K562 (cell line): ENCODE measurements at regions not wholly inside any gene's neighbourhood (a gene's known extent, or its start where the extent isn't known, plus 50 kb on each side); places are given as distances from the start of the nearest gene placed in this dataset.

Experiments used
- ATAC-seq: fragments of 200-7000 bp; cut with Tn5 transposase; 3 replicates; pipeline ENCODE4 v1.9.1; 2020; ENCODE audit warnings: moderate library complexity
- BruUV-seq: library from RNA; stranded (reverse); fragments of 400-500 nt; replicated peaks from 2 replicates; lab custom pipeline; 2021; lab: Mats Ljungman, UMichigan
- CTCF ChIA-PET: fragments of 300-600 bp; formaldehyde crosslinking; extraction: SDS; loops from one replicate; lab custom pipeline; 2021; ENCODE audit warnings: low intra/inter-chr PET ratio; lab: Yijun Ruan, JAX
- POLR2A ChIA-PET: fragments of 300-600, 350-650 bp; sonication (Branson Sonifier 250); formaldehyde crosslinking; extraction: SDS; loops from one replicate; lab custom pipeline; 2021; ENCODE audit warnings: antibody characterized with exemption, inconsistent platforms; lab: Yijun Ruan, JAX
- DNase-seq, 4 experiments: peaks; one replicate each; pipeline versions ENCODE4 v3.0.0 to v3.0.0-alpha.2; 2011 to 2018; ENCODE audit warnings: low spot score in 3 of 4, mixed read lengths in 3 of 4; ENCODE audit errors: extremely low read depth in 1 of 4
- FAIRE-seq: peaks from 2 replicates; lab custom pipeline; 2011; peaks lifted over from hg19 to GRCh38; lab: Jason Lieb, UNC
- H2AFZ ChIP-seq: 2 replicates; pipeline ENCODE4 v1.6.0; 2011; ENCODE audit warnings: low read depth, low read length, control low read depth, inconsistent platforms
- H3K27ac ChIP-seq: fragments of 200-600 bp; 3 replicates; pipeline ENCODE4 v1.8.0; 2011; ENCODE audit warnings: low read depth, mild to moderate bottlenecking, control low read depth, inconsistent platforms, low read length, moderate library complexity, mixed read lengths; ENCODE audit errors: extremely low read depth
- H3K27me3 ChIP-seq, 2 experiments: fragments of 300-600 bp in 1 of 2; 2 replicates in 1 of 2; 3 replicates in 1 of 2; pipeline versions ENCODE4 v1.6.0 to v1.8.0; 2011; ENCODE audit warnings: inconsistent platforms in 2 of 2, low read length in 2 of 2, mild to moderate bottlenecking in 1 of 2, mixed read lengths in 1 of 2, moderate library complexity in 1 of 2; ENCODE audit not compliant: control insufficient read depth in 2 of 2, insufficient read depth in 2 of 2
- H3K36me3 ChIP-seq: fragments of 300-600 bp; 3 replicates; pipeline ENCODE4 v1.8.0; 2011; ENCODE audit warnings: mild to moderate bottlenecking, low read length, inconsistent platforms; ENCODE audit not compliant: control insufficient read depth, insufficient read depth
- H3K4me1 ChIP-seq, 2 experiments: fragments of 200-600 bp in 1 of 2; replicated peaks in 1 of 2; 2 replicates in 1 of 2; 3 replicates in 1 of 2; pipeline versions ENCODE4 v1.5.1 to v1.8.0; 2011; ENCODE audit warnings: inconsistent platforms in 2 of 2, low read length in 2 of 2, mild to moderate bottlenecking in 1 of 2, mixed read lengths in 1 of 2, moderate library complexity in 1 of 2; ENCODE audit not compliant: control insufficient read depth in 2 of 2, insufficient read depth in 2 of 2
- H3K4me2 ChIP-seq: 2 replicates; pipeline ENCODE4 v1.6.1; 2011; ENCODE audit warnings: low read length, control low read depth, inconsistent platforms, mixed read lengths; ENCODE audit not compliant: insufficient read depth
- H3K4me3 ChIP-seq: fragments of 200-600 bp; sonication (generic), shearing (Covaris generic); 2 replicates; pipeline ENCODE4 v1.5.1; 2016; ENCODE audit warnings: control low read depth, inconsistent platforms
- H3K79me2 ChIP-seq: fragments of 200-600 bp; 3 replicates; pipeline ENCODE4 v1.8.0; 2011; ENCODE audit warnings: low read length, inconsistent platforms; ENCODE audit not compliant: control insufficient read depth, insufficient read depth
- H3K9ac ChIP-seq, 2 experiments: 2 replicates each; pipeline versions ENCODE4 v1.6.0 to v1.6.1; 2011; ENCODE audit warnings: low read depth in 2 of 2, low read length in 2 of 2, control low read depth in 1 of 2, inconsistent platforms in 1 of 2, mild to moderate bottlenecking in 1 of 2, mixed read lengths in 1 of 2; ENCODE audit not compliant: insufficient read depth in 1 of 2
- H3K9me1 ChIP-seq: one replicate; pipeline ENCODE4 v1.6.0; 2011; ENCODE audit warnings: inconsistent platforms, mild to moderate bottlenecking, low read length, moderate library complexity; ENCODE audit not compliant: control insufficient read depth, insufficient read depth
- H3K9me3 ChIP-seq: replicated peaks from 2 replicates; pipeline ENCODE4 v1.5.1; 2011; ENCODE audit warnings: low read depth, low read length, inconsistent platforms; ENCODE audit not compliant: control insufficient read depth, insufficient read depth
- H4K20me1 ChIP-seq: replicated peaks from 2 replicates; pipeline ENCODE4 v1.6.1; 2011; ENCODE audit warnings: low read length, inconsistent platforms, mixed read lengths; ENCODE audit not compliant: control insufficient read depth, insufficient read depth
- BDP1 ChIP-seq: IDR thresholded peaks from 3 replicates; pipeline ENCODE4 v1.6.1; 2011; ENCODE audit not compliant: insufficient read length, insufficient read depth
- E2F8 ChIP-seq: fragments of 450-650 bp; IDR thresholded peaks from 2 replicates; pipeline ENCODE4 v1.7.1; 2018; ENCODE audit warnings: mild to moderate bottlenecking, low read depth; ENCODE audit not compliant: partially characterized antibody
- EP300 ChIP-seq: IDR thresholded peaks from 2 replicates; pipeline ENCODE4 v1.6.1; 2012; ENCODE audit warnings: low read length, improper control_type of control experiment
- ILK ChIP-seq: fragments of 450-650 bp; IDR thresholded peaks from 2 replicates; pipeline ENCODE4 v1.6.1; 2016; ENCODE audit warnings: missing genetic modification characterization, low read depth, mild to moderate bottlenecking, missing compliant biosample characterization, moderate library complexity, borderline replicate concordance
- PURB ChIP-seq: sonication (generic); formaldehyde crosslinking; IDR thresholded peaks from 2 replicates; pipeline ENCODE4 v1.9.0; 2021; ENCODE audit warnings: low read depth, mild to moderate bottlenecking, missing genetic modification reagents
- ZBTB26 ChIP-seq: fragments of 450-650 bp; formaldehyde crosslinking; IDR thresholded peaks from 2 replicates; pipeline ENCODE4 v1.4.0; 2022; ENCODE audit warnings: missing genetic modification characterization
- WGBS: fragments of 100-300 bp; shearing (Covaris generic); methylation state at CpG from one replicate; pipeline ENCODE4 v1.1.6; 2016; ENCODE audit warnings: low coverage, mixed read lengths; ENCODE audit not compliant: insufficient coverage; ENCODE audit errors: missing lambda C conversion rate; 5-methylcytosine and 5-hydroxymethylcytosine counted together
- in situ Hi-C: fragments of 300-500 bp; cut with MboI; formaldehyde crosslinking; loops from 4 replicates; pipeline ENCODE4 v1.15.0; 2018; ENCODE audit warnings: inconsistent platforms, mixed read lengths
- intact Hi-C: fragments of 100-400 bp; cut with micrococcal nuclease; formaldehyde crosslinking; loops from 2 replicates; pipeline ENCODE4 v1.14.2; 2022
- TF ChIP-seq, protein P1 (sequence below): fragments of 200-800 bp; sonication (Bioruptor generic); IDR thresholded peaks from 2 replicates; pipeline ENCODE4 v1.6.1; 2017; ENCODE audit warnings: missing genetic modification characterization, missing compliant biosample characterization
- TF ChIP-seq, protein P2 (sequence below): fragments of 250-450 bp; sonication (Bioruptor Pico); IDR thresholded peaks from 2 replicates; pipeline ENCODE4 v1.8.0; 2022; ENCODE audit warnings: moderate library complexity, mild to moderate bottlenecking, inconsistent platforms

DNA sequence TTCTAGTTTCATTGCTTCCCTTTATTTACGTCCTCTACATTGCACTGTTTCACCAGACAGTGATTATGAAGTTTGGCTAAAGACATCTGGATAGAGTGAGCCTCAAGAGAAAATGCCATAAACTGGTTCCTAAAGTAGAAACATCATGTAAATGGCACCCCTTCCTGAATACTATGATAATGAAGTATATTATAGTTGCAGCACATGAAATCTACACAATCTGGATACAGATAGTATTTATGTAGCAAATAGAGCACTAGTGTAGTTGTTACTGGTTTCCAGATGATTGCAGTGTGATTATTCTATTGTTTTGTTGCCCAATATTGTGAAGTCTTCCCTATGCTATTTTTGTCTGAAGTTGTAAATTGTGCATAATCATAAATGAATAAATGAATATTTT is 2786.9 kb upstream of the PCDH20 start:
- Histone ChIP-seq H3K4me2 (no peak overlapping the region), H3K27me3 (no peaks in the 10 kb centered on the region), H3K4me3 (no peak overlapping the region), H3K27ac (no peak overlapping the region), H3K79me2 (no peaks in the 10 kb centered on the region), H3K4me1 (no peaks in the 10 kb centered on the region), H3K9ac (no peak overlapping the region), H2AFZ (no peak overlapping the region), H3K9me3 (no peaks in the 10 kb centered on the region), H3K36me3 (no peaks in the 10 kb centered on the region), H4K20me1 (no peaks in the 10 kb centered on the region), H3K9me1 (no peaks in the 10 kb centered on the region)
- ChIA-PET POLR2A (no interaction called here), CTCF (no interaction called here)
- intact Hi-C loops = no loop called here
- ATAC-seq (no peak), FAIRE-seq (no peak), DNase-seq (no peak)
- TF ChIP-seq BDP1 = no peak
- TF ChIP-seq E2F8 = no peak
- no peak for TF ChIP-seq ILK (tag)
- TF ChIP-seq, protein P1, sequence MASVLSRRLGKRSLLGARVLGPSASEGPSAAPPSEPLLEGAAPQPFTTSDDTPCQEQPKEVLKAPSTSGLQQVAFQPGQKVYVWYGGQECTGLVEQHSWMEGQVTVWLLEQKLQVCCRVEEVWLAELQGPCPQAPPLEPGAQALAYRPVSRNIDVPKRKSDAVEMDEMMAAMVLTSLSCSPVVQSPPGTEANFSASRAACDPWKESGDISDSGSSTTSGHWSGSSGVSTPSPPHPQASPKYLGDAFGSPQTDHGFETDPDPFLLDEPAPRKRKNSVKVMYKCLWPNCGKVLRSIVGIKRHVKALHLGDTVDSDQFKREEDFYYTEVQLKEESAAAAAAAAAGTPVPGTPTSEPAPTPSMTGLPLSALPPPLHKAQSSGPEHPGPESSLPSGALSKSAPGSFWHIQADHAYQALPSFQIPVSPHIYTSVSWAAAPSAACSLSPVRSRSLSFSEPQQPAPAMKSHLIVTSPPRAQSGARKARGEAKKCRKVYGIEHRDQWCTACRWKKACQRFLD (CRISPR knock-in tag) = no peak
- no peak for TF ChIP-seq PURB
- TF ChIP-seq, protein P2, sequence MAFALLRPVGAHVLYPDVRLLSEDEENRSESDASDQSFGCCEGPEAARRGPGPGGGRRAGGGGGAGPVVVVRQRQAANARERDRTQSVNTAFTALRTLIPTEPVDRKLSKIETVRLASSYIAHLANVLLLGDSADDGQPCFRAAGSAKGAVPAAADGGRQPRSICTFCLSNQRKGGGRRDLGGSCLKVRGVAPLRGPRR (CRISPR knock-in tag) = no peak
- TF ChIP-seq ZBTB26 (CRISPR knock-in tag) = no peak
- TF ChIP-seq EP300 = no peak
- 0% methylated on average over 1 of the region's 1 CpG for WGBS
- in situ Hi-C loops = no loop called here
- no TSS peak for BruUV-seq
